Stimulated activated memory B cell treated with anti-CD40 and anti-IgM and Interleukin-4, amounts not matched to agents 10 μg/mL and 1 μg/mL and 100 μg/mL, for 72 hours (primary cell): ENCODE measurements at regions not wholly inside any gene's neighbourhood (a gene's known extent, or its start where the extent isn't known, plus 50 kb on each side); places are given as distances from the start of the nearest gene placed in this dataset.
"Not testable (repeated sequence)": the region's sequence is repeated elsewhere in the genome, so short reads cannot be mapped to it uniquely, and the experiment has no call there.

Experiments
- ATAC-seq: fragments of 150-1000 bp; cut with Tn5 transposase; 2 replicates; pipeline ENCODE4 v1.10.0; 2021
- H3K27ac Mint-ChIP-seq: one replicate; pipeline ENCODE4 v1.8.0; 2022; ENCODE audit warnings: mild to moderate bottlenecking, mixed read lengths
- H3K27me3 Mint-ChIP-seq: one replicate; pipeline ENCODE4 v1.8.0; 2022; ENCODE audit warnings: mixed read lengths
- H3K36me3 Mint-ChIP-seq: one replicate; pipeline ENCODE4 v1.8.0; 2022; ENCODE audit warnings: mixed read lengths
- H3K4me1 Mint-ChIP-seq: one replicate; pipeline ENCODE4 v1.8.0; 2022; ENCODE audit warnings: mixed read lengths
- H3K4me3 Mint-ChIP-seq: one replicate; pipeline ENCODE4 v1.8.0; 2022; ENCODE audit warnings: mild to moderate bottlenecking, moderate library complexity, mixed read lengths
- H3K9me3 Mint-ChIP-seq: one replicate; pipeline ENCODE4 v1.8.0; 2022; ENCODE audit warnings: mixed read lengths

DNA sequence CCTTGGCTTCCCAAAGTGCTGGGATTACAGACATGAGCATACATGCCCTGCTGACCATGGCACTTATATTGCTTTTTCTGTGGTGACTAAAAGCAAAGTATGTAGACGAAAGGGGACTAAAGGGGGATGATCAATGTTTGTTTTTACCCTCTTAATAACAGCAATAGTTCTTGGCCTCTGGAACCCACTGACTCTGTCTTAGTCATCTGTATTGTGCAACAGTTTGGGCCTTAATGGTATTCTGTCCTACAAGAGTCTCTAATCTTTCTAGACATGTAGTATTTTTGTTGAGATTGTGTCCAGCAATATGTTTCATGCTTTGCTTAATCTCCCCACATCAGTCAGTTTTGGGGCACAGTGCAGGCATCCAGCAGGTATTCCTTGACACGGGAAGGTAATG, 359.9 kb upstream of the FANCL start:
- H3K4me3 Mint-ChIP-seq = no peak overlapping the region
- H3K9me3 Mint-ChIP-seq = no peaks in the 10 kb centered on the region
- H3K36me3 Mint-ChIP-seq = no peaks in the 10 kb centered on the region
- no peak for ATAC-seq
- H3K27me3 Mint-ChIP-seq = peaks cover 21% of the 10 kb centered on the region
- no peak overlapping the region for H3K27ac Mint-ChIP-seq
- H3K4me1 Mint-ChIP-seq = no peaks in the 10 kb centered on the region

- H3K4me1 Mint-ChIP-seq = no peaks in the 10 kb centered on the region
- H3K27ac Mint-ChIP-seq = no peak overlapping the region
- no peaks in the 10 kb centered on the region for H3K9me3 Mint-ChIP-seq
- ATAC-seq = no peak
- peaks cover 21% of the 10 kb centered on the region for H3K27me3 Mint-ChIP-seq
- H3K4me3 Mint-ChIP-seq = no peak overlapping the region
- no peaks in the 10 kb centered on the region for H3K36me3 Mint-ChIP-seq
Measured at GRCh38 chr2:58598171-58598570, 357.0 kb upstream of the FANCL start.

DNA sequence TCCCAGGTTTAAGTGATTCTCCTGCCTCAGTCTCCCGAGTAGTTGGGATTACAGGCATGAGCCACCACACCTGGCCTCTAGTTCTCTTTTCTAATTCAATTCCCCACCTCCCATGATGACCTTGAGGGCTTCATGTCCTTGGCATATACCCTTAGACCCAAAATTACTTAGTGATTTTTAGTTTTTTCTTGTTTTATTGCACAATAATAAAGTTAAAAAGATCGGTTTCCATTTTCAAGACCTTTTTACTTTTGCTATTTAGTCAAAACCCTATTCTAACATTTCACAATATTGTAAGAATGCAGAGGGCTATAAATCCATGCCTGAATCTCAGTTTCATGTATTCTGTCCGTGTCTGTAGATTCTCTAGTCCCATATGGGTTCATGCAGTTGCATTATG, 354.6 kb upstream of the FANCL start:
- Mint-ChIP-seq H3K4me3 (no peak overlapping the region), H3K27me3 (peaks cover 24% of the 10 kb centered on the region), H3K4me1 (no peaks in the 10 kb centered on the region), H3K36me3 (no peaks in the 10 kb centered on the region), H3K27ac (no peak overlapping the region), H3K9me3 (no peaks in the 10 kb centered on the region)
- no peak for ATAC-seq

DNA sequence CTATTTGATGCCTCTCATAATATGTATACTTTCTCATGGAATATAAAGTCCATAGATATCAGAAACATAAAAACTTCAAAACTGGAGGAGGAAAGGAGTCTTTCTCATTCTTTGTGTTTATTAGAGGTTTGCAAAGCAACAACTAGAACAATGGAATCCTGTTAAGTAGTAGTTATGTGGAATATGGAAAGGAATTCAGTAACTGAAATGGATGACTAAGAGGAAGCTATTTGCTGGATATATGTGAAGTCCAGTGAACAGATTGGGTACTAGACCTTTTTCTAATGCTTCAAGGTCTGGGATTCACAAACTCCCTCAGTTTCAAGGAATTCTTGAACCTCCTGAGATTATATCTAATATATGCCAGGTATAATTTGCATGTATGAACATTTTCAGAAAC, 353.6 kb upstream of the FANCL start:
- no peak for ATAC-seq
- no peaks in the 10 kb centered on the region for H3K9me3 Mint-ChIP-seq
- no peaks in the 10 kb centered on the region for H3K36me3 Mint-ChIP-seq
- no peak overlapping the region for H3K27ac Mint-ChIP-seq
- no peak overlapping the region for H3K4me3 Mint-ChIP-seq
- peaks cover 30% of the 10 kb centered on the region for H3K27me3 Mint-ChIP-seq
- H3K4me1 Mint-ChIP-seq = no peaks in the 10 kb centered on the region

DNA sequence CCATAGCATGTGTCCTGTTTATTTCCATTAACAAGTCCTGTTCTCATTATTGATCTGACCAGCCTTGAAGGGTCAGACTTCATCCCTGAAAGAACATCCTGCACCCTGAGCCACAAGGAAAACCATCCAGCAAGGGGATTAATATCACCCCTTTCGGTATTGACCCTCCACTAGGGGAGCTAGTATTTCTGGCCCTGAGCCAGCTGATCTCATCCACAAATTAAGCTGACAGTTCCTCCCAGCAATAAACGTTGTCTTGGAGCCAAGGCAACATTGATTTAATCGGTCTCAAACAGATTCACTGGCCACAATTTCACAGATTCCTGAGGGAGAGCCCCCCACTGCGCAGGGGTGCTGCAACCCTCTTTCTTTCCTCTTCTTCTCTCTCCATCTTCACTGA, 353.1 kb upstream of the FANCL start:
- Mint-ChIP-seq H3K36me3 (no peaks in the 10 kb centered on the region), H3K9me3 (no peaks in the 10 kb centered on the region), H3K4me1 (no peaks in the 10 kb centered on the region), H3K27me3 (peaks cover 30% of the 10 kb centered on the region), H3K27ac (no peak overlapping the region), H3K4me3 (no peak overlapping the region)
- peak; percentile 40 for ATAC-seq

DNA sequence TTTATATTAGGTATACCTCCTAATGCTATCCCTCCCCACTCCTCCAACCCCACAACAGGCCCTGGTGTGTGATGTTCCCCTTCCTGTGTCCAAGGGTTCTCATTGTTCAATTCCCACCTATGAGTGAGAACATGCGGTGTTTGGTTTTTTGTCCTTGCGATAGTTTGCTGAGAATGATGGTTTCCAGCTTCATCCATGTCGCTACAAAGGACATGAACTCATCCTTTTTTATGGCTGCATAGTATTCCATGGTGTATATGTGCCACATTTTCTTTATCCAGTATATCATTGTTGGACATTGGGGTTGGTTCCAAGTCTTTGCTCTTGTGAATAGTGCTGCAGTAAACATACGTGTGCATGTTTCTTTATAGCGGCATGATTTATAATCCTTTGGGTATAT, 345.1 kb upstream of the FANCL start:
- not testable (repeated sequence) for H3K4me3 Mint-ChIP-seq, ATAC-seq, H3K9me3 Mint-ChIP-seq, H3K4me1 Mint-ChIP-seq, H3K36me3 Mint-ChIP-seq, H3K27ac Mint-ChIP-seq
- peaks cover 24% of the 10 kb centered on the region for H3K27me3 Mint-ChIP-seq

GRCh38 chr2:58585233-58585632, 344.1 kb upstream of the FANCL start:
- no peak for ATAC-seq

GRCh38 chr2:58584606-58585118, 343.5 kb upstream of the FANCL start:
- H3K27me3 Mint-ChIP-seq = peaks cover 14% of the 10 kb centered on the region
- ATAC-seq = no peak

More at GRCh38 chr2:58585233-58585632, 344.1 kb upstream of the FANCL start:
- H3K27ac Mint-ChIP-seq = no peak overlapping the region
- no peak overlapping the region for H3K4me3 Mint-ChIP-seq
- no peaks in the 10 kb centered on the region for H3K4me1 Mint-ChIP-seq
- H3K36me3 Mint-ChIP-seq = no peaks in the 10 kb centered on the region
- H3K9me3 Mint-ChIP-seq = no peaks in the 10 kb centered on the region
- H3K27me3 Mint-ChIP-seq = peaks cover 15% of the 10 kb centered on the region

GRCh38 chr2:58578276-58578675, 337.2 kb upstream of the FANCL start:
- no peak overlapping the region for H3K27ac Mint-ChIP-seq
- H3K27me3 Mint-ChIP-seq = peaks cover 21% of the 10 kb centered on the region
- H3K9me3 Mint-ChIP-seq = no peaks in the 10 kb centered on the region
- ATAC-seq = no peak
- no peaks in the 10 kb centered on the region for H3K4me1 Mint-ChIP-seq
- no peaks in the 10 kb centered on the region for H3K36me3 Mint-ChIP-seq
- H3K4me3 Mint-ChIP-seq = no peak overlapping the region

More at GRCh38 chr2:58584606-58585118, 343.5 kb upstream of the FANCL start:
- Mint-ChIP-seq H3K4me3 (no peak overlapping the region), H3K4me1 (no peaks in the 10 kb centered on the region), H3K27ac (no peak overlapping the region), H3K9me3 (no peaks in the 10 kb centered on the region), H3K36me3 (no peaks in the 10 kb centered on the region)

GRCh38 chr2:58574873-58575272, 333.7 kb upstream of the FANCL start:
- Mint-ChIP-seq H3K4me3 (no peak overlapping the region), H3K27ac (no peak overlapping the region), H3K4me1 (peaks cover 10% of the 10 kb centered on the region), H3K27me3 (peaks cover 21% of the 10 kb centered on the region), H3K36me3 (no peaks in the 10 kb centered on the region), H3K9me3 (no peaks in the 10 kb centered on the region)
- no peak for ATAC-seq

DNA sequence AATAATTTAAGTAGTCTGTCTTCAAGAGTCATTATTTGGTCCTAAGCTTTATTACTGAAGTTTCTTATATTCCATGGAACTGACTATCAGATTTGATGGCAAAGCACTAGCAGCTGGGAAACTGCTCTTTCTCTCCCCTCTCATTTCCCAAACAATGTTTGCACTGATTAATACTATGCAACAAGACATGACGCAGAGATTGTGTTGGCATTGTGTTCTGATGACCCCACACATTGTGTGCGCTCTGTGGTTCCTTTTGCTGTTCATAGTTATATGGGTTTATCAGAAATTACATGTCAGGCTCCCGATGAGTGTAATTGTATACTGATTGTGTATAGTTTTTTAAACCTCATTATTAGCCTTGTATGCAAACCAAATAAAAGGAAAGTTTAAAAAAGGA, 331.6 kb upstream of the FANCL start:
- ATAC-seq = no peak
- no peak overlapping the region for H3K4me3 Mint-ChIP-seq
- H3K4me1 Mint-ChIP-seq = peaks cover 16% of the 10 kb centered on the region
- H3K36me3 Mint-ChIP-seq = no peaks in the 10 kb centered on the region
- H3K9me3 Mint-ChIP-seq = no peaks in the 10 kb centered on the region
- H3K27ac Mint-ChIP-seq = no peak overlapping the region
- H3K27me3 Mint-ChIP-seq = peaks cover 4% of the 10 kb centered on the region

GRCh38 chr2:58571181-58571852, 330.2 kb upstream of the FANCL start:
- peak; percentile 56 for ATAC-seq
- Mint-ChIP-seq H3K4me1 (peaks cover 16% of the 10 kb centered on the region), H3K36me3 (no peaks in the 10 kb centered on the region), H3K4me3 (no peak overlapping the region), H3K27ac (no peak overlapping the region), H3K9me3 (no peaks in the 10 kb centered on the region), H3K27me3 (no peaks in the 10 kb centered on the region)

DNA sequence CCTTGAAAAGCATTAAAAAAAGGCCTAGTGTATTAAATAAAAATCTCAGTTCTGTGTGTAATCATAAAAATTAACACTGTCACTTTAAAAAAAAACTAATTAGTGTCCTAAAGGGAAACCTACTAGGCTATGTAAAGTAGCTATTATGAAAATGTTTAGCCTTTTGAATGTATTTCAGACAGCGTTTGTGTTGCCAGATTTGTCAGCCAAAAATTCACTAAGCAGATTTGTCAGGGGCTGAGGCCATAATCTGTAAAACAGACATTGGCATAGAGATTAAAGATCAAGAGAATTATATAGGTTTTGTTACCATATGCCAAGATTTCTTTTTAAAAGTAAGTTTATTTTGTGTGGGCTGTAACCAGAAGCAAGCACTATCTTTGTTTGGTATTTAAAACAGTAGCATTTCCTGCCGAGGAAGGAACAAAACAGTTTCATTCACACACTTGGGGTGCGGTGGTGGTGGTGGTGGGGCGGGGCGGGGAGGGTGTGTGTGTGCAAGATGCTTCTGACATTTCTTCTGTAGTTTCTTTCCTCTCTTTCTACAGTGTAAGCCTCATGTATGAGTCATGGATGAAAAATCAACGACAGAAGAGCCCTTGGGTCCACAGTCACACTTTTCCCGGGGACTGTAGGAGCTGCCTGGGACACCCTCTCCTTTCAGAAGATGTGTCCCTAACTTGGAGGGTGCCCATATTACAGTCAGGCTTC, 328.5 kb upstream of the FANCL start:
- no peak overlapping the region for H3K27ac Mint-ChIP-seq
- no peak for ATAC-seq
- H3K4me3 Mint-ChIP-seq = no peak overlapping the region

DNA sequence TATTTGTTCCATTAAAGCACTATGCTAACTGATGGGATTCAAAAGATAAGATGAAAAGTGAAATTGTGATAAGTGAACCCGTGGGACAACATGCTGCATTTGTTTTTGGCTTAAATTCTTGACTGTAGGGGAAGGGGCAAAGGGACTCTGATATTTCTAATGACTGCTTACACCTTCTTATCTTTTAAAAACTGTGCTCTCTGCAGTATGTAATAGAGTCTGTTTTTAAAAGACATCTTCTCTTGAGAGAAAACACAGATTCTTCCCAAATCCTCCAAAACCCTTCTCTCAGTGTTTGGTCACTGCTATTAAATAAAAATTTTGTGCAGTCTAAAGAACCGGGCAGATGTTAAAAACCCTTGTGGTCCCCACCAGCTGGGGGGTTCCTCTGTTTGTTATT, 327.8 kb upstream of the FANCL start:
- H3K9me3 Mint-ChIP-seq = no peaks in the 10 kb centered on the region
- H3K36me3 Mint-ChIP-seq = no peaks in the 10 kb centered on the region
- no peak overlapping the region for H3K4me3 Mint-ChIP-seq
- H3K27ac Mint-ChIP-seq = no peak overlapping the region
- ATAC-seq = no peak
- H3K27me3 Mint-ChIP-seq = no peaks in the 10 kb centered on the region
- peaks cover 16% of the 10 kb centered on the region for H3K4me1 Mint-ChIP-seq

More for the DNA sequence above, 328.5 kb upstream of the FANCL start:
- Mint-ChIP-seq H3K36me3 (no peaks in the 10 kb centered on the region), H3K27me3 (no peaks in the 10 kb centered on the region), H3K4me1 (peaks cover 16% of the 10 kb centered on the region), H3K9me3 (no peaks in the 10 kb centered on the region)

DNA sequence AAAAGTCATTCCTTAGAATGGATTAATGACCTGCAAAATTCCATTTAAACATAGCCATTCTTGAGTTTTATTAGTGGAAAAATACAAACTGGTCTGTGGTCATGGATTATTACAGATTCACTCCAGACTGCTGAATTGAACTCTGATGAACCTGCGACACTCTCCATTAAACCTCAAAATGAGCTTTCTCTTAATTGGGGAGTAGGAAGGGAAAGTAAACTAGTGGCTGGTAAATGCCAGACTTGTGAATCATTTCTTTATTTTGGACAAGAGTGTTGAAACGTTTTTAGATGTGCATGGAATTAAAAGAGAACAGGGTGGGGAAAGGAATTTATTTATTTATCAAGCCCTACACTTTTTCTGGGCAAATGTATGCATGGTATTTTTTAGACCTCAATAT, 321.2 kb upstream of the FANCL start:
- Mint-ChIP-seq H3K4me3 (no peak overlapping the region), H3K4me1 (no peaks in the 10 kb centered on the region), H3K36me3 (no peaks in the 10 kb centered on the region), H3K27me3 (no peaks in the 10 kb centered on the region), H3K27ac (no peak overlapping the region), H3K9me3 (no peaks in the 10 kb centered on the region)
- no peak for ATAC-seq

DNA sequence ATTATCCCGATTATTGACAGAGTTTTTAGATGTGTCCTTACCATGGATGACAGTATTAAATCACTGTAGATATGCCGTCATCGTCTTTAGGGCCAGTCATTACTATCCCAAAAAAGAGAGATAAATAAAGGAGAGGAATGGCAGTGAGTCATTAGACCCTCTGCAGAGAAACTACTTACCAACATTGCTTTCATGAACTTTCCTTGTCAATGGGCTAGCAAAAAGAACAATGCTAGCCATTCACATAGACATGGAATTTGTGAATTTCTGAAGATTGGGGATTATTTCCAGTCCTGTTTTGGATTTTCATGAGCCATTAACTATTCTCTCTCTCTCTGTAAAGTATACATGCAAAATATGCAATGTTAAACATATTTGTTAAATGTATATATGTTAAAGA, 319.4 kb upstream of the FANCL start:
- Mint-ChIP-seq H3K4me3 (no peak overlapping the region), H3K4me1 (no peaks in the 10 kb centered on the region), H3K9me3 (no peaks in the 10 kb centered on the region), H3K36me3 (no peaks in the 10 kb centered on the region), H3K27me3 (peaks cover 7% of the 10 kb centered on the region), H3K27ac (no peak overlapping the region)
- ATAC-seq = no peak
